SK-N-DZ (cell line): ENCODE measurements at regions not wholly inside any gene's neighbourhood (a gene's known extent, or its start where the extent isn't known, plus 50 kb on each side); places are given as distances from the start of the nearest gene placed in this dataset.
"Not testable (repeated sequence)": the region's sequence is repeated elsewhere in the genome, so short reads cannot be mapped to it uniquely, and the experiment has no call there.

ENCODE experiments used
- DNase-seq: peaks from one replicate; pipeline ENCODE4 v3.0.0-alpha.2; 2015; ENCODE audit warnings: low spot score

DNA sequence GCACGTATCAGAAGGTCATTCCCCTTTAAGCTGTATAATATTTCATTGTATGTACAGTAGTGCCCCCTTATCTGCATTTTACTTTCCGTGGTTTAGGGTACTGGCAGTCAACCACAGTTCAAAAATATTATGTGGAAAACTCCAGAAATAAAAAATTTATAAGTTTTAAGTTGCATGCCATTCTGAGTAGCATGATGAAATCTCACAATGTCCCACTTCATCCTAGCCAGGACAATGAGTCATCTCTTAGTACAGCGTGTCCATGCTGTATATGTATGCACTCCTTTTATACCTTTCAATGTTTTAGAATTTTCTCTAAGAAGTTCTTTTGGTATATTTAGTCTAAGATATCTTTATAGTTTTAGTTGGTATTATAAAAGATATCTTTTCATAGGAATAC is 115.0 kb upstream of the HAND1 start:
- DNase-seq: no peak

DNA sequence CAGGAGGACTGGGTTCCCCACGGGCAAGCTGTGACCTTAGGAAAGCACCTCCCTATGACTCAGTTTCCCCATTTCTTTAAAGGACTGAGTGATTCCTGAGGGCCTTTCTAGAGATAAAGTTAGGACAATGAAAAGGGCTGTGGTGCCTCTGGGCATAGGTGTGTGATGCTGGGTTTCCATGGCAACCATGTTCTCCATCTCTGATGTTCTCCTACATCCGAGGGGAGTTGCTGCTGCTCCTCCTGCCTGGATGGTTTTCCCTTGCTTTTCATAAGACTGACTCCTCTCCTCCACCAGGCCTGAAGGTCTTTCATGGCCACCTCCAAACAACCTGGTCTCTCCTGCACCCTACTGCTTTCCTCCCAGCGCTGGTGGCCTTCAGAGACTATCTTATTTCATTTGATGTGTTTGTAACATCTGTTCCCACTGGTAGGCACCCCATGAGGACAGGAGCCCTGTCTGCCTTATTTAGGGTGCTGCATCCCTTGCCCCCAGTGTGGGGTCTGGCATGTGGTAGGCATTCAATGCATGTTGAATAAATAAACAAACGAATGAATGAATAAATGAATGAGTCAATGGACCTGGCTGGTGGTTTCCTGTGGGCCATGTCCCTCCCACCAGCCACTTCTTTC is 112.2 kb upstream of the HAND1 start:
- DNase-seq: no peak

DNA sequence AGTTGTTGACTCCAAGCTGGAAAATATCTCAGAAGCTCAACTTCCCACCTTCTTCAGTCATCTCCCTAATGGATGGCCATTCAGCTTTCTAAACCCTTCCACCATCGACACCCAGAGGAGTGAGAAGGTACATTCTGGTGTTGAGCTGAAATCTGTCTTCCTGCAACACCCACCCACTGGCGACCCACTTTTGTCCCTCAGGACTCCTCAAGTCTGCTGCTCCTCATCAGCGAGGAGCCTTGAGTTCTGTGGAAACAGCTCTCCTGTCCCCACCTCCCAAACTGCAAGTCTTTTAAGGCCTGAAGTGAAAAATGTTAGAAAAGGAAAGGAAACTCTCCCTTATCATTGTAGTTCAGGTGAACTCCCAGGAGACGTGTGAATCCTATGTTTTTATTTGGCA is 111.5 kb upstream of the HAND1 start:
- DNase-seq: no peak

GRCh38 chr5:154588833-154589425 is 110.9 kb upstream of the HAND1 start:
- not testable (repeated sequence) for DNase-seq

GRCh38 chr5:154588091-154588774 is 110.2 kb upstream of the HAND1 start:
- no peak for DNase-seq

DNA sequence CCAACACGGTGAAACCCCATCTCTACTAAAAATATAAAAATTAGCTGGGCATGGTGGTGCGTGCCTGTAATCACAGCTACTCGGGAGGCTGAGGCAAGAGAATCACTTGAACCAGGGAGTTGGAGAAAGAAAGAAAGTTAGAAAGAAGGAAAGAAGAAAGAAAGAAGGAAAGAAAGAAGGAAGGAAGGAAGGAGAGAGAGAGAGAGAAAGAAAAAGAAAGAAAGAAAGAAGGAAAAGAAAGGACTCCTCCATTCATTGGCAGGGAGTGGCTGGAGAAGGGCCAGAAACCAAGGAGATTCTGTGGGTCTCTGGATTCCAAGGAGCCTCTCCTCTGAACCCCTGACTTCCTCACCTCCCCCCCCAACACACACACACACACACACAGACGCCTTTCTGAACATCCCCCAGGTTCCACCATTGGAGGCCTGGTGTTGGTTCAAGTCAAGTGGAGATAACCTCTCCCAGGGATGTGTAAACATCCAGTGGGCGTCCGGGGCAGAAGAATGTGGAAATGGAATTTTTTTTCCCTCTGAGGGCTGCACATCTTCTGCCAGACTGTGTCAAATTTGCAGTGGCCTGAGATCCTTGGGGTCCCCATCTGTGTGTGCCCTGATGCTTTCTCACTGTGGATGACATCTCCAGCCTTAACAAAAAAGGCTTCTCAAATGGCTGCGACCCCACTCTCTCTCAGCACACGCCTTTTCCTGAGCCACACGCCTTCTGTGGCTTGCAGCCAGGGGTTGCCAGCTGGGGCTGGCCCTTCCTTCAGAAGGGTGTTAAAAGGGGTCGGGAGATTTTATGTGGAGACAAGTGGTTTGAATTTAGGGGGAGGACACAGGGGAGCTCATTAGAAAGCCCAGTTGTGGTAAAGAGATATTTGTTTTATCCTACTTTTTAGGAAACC is 109.3 kb upstream of the HAND1 start:
- no peak for DNase-seq

- DNase-seq: peak; percentile 44
Measured at GRCh38 chr5:154583671-154584177, 105.7 kb upstream of the HAND1 start.

- DNase-seq: no peak
Measured at GRCh38 chr5:154580422-154580821, 102.4 kb upstream of the HAND1 start.

- DNase-seq: no peak
Measured at GRCh38 chr5:154577416-154577815, 99.4 kb upstream of the HAND1 start.

GRCh38 chr5:154576429-154576806 is 98.4 kb upstream of the HAND1 start:
- peak; percentile 98 for DNase-seq

DNA sequence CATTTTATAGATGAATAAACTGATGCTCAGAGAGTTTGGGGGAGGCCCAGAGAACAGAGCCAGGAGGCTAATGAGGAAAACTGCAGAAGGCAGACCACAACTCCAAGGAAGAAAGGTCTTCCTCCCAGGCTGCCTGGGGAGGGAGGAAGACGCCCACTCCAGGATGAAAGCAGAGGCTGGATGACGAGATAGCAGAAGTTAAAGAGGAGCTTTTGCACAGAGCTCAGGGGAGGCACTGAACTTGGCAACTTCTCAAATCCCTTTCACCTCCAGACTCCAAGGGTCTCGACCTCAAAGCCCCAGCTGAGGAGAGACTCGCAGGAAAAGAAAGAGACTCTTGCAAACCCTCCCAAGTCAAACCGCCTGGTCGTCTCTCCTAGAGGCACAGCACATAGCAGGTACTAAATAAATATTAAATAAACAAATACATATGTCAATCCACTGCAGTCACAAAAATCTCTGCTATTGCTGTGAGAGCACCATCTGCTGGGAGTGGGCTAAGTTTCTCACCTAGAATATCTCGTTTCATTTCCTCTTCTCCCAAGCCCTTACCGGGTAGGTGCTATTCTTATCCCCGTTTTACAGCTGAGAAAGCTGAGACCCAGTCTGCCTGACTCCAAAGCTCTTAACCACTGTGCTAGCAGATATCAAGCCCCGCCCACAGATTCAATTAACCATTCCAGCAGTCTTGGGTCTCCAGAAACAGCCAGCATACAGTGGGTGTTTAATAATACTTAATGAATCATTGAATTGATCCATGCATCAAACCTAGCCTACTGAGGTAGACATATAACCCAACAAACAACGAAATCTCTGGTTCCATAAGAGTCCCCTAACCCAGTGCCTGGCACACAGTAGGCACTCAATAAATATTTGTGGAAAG is 97.8 kb upstream of the HAND1 start:
- DNase-seq: no peak

DNA sequence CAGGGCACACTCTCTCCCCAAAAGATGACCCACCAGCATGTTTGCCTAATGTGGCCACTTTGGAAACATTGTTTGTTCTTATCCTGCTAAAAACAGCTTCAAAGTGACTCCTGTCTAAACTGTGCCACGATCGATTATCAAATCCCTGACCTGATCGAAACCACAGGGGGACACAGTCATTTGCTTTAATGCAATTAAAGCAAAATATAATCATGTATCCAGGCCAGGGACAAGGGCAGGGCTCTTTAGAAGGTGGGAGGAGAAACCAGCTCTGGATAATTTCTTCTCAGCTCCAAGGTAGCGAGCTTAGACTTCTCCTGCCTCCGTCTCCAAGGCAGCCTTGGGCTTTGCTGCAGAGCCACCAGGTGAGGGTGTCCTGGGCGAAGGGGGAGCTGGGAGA is 95.0 kb upstream of the HAND1 start:
- peak; percentile 95 for DNase-seq

DNA sequence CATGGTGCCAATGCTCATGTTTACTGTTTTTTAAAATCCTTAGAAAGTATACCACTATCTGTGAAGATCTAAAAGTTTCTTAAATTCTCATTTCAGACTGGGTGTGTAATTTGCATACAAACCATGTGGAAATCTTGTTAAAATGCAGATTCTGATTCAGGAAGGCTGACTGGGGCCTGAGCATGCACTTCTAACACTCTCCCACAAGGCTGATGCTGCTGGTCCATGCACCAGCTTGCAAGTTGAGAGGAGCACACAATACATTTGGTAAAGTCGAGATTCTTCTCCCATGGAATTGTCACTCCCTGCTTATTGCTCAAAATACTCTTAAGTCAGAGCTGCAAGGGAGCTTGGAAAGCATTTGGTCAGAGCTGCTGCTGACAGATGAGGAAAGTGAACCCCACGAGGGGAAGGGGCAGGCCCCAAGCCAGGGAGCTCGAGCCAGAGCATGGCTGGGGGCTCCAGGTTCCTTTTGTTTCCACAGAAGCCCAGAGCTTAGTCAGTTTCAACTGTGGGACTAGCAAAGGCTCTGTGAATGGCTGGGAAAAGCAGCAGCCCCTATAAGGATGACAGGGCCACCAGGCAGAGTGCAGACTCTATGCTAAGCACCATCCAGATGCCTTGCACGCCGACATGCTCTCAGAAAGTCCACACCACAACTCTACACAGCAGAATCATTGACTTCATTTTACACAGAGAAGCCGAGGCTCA is 93.5 kb upstream of the HAND1 start:
- DNase-seq: peak; percentile 45

DNA sequence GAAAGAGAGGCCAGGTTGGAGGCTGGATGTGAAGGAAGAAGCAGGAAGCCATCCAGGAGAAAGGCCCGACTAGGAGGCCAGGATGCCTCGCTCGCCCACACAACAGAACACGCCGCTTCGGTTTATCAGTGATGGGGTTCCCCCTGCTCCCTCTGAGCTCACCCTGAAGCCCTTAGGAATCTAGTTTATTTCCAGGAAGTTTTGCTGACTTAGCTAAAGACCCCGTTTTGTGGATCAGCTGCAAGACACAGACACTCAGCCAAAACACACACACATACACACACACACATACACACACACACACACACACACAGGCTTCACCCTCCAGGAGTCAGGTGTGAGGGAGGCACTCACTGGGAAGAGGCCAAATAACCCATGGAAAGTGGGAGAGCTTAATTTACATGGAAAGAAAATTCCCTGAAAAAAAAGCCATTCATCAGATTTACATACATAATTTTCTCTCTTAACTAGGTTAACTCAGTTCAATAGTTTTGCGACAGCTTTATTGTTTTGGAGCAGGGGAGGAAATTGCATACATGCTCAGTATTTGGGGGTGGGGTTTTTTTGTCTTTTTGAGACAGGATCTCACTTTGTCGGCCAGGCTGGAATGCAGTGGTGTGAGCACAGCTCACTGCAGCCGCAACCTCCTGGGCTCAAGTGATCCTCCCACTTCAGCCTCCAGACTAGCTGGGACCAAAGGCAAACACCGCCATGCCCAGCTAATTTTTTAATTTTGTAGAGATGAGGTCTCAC is 92.7 kb upstream of the HAND1 start:
- no peak for DNase-seq

GRCh38 chr5:154568589-154568988 is 90.6 kb upstream of the HAND1 start:
- DNase-seq: no peak

GRCh38 chr5:154567155-154567554 is 89.1 kb upstream of the HAND1 start:
- DNase-seq: no peak

- DNase-seq: no peak
Measured at GRCh38 chr5:154566146-154566680, 88.2 kb upstream of the HAND1 start.

DNA sequence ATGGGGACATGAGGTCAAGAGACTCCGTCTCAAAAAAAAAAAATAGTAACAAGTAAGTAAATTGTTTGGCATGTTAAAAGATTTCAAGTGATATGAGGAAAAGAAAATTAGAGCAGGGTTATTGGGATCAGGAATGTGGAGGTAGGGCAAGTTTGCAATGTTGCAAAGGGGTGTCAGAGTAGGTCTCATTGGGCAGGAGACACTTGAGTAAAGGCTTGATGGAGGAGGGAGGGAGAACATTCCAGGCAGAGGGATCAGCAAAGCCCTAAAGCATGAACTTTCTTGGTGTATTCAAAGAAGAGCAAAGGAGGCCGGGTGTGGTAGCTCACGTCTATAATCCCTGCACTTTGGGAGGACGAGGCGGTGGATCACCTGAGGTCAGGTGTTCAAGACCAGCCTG is 87.1 kb upstream of the HAND1 start:
- no peak for DNase-seq

GRCh38 chr5:154562244-154562880 is 84.3 kb upstream of the HAND1 start:
- no peak for DNase-seq
